ENCODE measurements at regions not wholly inside any gene's neighbourhood (a gene's known extent, or its start where the extent isn't known, plus 50 kb on each side); places are given as distances from the start of the nearest gene placed in this dataset.

DNA sequence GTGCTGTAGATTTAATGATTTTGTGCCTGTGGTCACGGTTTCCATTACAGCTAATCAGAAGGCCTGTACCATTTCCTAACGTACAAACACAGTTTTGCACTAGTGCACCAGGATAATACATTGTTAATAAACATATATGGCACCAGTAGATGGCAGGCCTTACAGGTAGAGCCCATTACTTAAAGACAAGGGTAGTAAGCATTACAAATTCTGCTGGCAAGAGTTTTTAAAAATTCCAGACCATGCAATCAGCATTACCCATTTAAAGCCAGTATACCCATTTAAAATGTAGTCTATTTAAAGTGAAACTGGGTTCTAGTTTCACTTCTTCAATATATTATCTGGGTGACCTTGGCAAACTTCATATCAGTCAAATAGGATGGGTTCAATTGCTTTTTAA, 224.2 kb downstream of the NUP35 start:
- Histone ChIP-seq H3K27me3 (no peaks in the 10 kb centered on the region), H3K4me1 (no peaks in the 10 kb centered on the region), H3K36me3 (no peaks in the 10 kb centered on the region), H3K27ac (no peak overlapping the region), H3K4me3 (no peak overlapping the region), H3K9me3 (no peaks in the 10 kb centered on the region)
- DNase-seq: no peak
- TF ChIP-seq, protein P1, sequence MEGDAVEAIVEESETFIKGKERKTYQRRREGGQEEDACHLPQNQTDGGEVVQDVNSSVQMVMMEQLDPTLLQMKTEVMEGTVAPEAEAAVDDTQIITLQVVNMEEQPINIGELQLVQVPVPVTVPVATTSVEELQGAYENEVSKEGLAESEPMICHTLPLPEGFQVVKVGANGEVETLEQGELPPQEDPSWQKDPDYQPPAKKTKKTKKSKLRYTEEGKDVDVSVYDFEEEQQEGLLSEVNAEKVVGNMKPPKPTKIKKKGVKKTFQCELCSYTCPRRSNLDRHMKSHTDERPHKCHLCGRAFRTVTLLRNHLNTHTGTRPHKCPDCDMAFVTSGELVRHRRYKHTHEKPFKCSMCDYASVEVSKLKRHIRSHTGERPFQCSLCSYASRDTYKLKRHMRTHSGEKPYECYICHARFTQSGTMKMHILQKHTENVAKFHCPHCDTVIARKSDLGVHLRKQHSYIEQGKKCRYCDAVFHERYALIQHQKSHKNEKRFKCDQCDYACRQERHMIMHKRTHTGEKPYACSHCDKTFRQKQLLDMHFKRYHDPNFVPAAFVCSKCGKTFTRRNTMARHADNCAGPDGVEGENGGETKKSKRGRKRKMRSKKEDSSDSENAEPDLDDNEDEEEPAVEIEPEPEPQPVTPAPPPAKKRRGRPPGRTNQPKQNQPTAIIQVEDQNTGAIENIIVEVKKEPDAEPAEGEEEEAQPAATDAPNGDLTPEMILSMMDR (IDR thresholded peaks at IDR 0.05): no peak
- TF ChIP-seq POLR2A (IDR thresholded peaks at IDR 0.05): no peak

DNA sequence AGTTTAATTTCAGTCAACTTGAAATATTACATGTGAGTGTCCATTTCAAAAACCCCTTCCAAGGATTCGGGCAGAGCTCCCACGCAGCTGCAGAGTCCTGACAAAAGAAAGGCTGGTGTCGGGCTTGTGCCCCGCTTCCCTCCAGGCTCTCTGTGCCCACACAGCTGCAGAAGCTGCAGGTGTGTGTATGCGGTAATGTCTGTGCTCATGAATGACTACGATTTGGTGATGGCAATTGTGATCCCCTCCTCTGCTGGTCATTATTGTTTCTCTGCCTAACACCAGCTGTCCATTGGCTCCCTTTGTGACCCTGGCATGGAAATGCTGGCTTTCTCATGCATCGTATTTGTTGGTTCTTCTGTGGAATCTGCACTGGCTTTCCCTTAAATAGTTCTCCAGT, 224.8 kb downstream of the NUP35 start:
- Histone ChIP-seq H3K27me3 (no peaks in the 10 kb centered on the region), H3K4me1 (no peaks in the 10 kb centered on the region), H3K4me3 (no peak overlapping the region), H3K36me3 (no peaks in the 10 kb centered on the region), H3K27ac (no peak overlapping the region), H3K9me3 (no peaks in the 10 kb centered on the region)
- DNase-seq: no peak
- TF ChIP-seq, protein P1 (IDR thresholded peaks at IDR 0.05): no peak
- TF ChIP-seq POLR2A (IDR thresholded peaks at IDR 0.05): no peak

DNA sequence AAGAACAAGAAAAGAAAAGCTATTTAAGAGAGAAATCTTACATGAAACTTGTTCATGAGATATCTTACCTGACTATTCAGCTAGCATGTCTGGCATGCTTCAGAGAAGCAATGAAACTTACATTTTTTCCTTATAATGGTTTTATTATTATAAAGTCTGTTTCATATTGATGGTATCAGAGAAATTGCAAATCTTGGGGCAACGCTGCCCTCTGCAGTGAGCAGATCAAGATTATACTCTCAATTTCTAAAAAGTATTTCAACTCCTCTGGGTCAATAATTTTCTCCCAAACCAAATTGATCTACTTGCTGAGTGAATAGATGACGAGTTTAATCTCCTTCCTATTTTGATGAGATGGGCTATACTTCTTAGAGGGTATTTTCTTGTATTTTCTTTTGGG, 235.6 kb downstream of the NUP35 start:
- Histone ChIP-seq H3K9me3 (no peaks in the 10 kb centered on the region), H3K27me3 (no peaks in the 10 kb centered on the region), H3K4me3 (no peak overlapping the region), H3K4me1 (no peaks in the 10 kb centered on the region), H3K27ac (no peak overlapping the region), H3K36me3 (no peaks in the 10 kb centered on the region)
- DNase-seq: no peak
- no peak for TF ChIP-seq POLR2A (IDR thresholded peaks at IDR 0.05)
- TF ChIP-seq, protein P1 (IDR thresholded peaks at IDR 0.05): no peak

DNA sequence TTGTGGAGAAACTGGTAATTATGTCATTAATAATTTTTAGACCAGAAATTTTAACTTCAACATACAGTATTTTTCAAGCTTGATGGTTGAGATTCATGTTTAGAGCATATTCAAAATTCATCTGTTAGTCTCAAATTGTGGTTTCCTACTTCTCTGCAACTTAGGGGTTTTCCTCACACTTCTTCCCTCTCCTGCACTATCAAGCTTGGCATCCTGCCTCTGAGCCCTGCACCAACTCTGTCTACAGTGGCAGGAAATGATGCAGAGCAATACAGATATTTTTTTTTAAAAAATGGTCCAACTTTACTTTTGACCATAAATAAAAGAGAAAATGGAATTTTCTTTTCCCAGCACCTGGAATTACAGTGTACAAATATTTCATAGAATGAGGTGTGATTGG, 247.3 kb downstream of the NUP35 start:
- Histone ChIP-seq H3K27me3 (no peaks in the 10 kb centered on the region), H3K27ac (no peak overlapping the region), H3K9me3 (no peaks in the 10 kb centered on the region), H3K4me3 (no peak overlapping the region), H3K4me1 (no peaks in the 10 kb centered on the region), H3K36me3 (no peaks in the 10 kb centered on the region)
- no peak for TF ChIP-seq POLR2A (IDR thresholded peaks at IDR 0.05)
- DNase-seq: no peak

DNA sequence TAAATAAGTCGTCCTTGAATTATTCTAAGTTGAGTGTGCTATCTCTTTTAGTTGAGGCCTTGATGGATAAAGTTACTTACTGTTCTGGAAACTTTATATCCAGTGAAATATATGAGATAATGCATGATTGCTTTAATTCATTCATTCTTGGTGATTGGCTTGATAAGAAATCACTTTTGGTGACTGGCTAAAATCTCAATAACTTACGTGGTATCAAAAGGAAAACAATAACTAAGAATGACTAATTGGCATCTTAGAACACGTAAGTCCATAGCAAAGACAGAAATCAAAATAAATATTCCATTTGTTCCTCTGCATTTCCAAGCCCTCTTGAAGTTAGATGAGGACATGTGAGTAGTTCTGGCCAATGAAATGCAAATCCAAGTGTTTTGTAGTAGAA, 251.6 kb downstream of the NUP35 start:
- no peaks in the 10 kb centered on the region for H3K27me3 ChIP-seq
- no peak overlapping the region for H3K4me3 ChIP-seq
- H3K36me3 ChIP-seq: no peaks in the 10 kb centered on the region
- no peaks in the 10 kb centered on the region for H3K9me3 ChIP-seq
- TF ChIP-seq POLR2A (IDR thresholded peaks at IDR 0.05): no peak
- TF ChIP-seq, protein P1 (IDR thresholded peaks at IDR 0.05): no peak
- no peaks in the 10 kb centered on the region for H3K4me1 ChIP-seq
- no peak for DNase-seq
- no peak overlapping the region for H3K27ac ChIP-seq

DNA sequence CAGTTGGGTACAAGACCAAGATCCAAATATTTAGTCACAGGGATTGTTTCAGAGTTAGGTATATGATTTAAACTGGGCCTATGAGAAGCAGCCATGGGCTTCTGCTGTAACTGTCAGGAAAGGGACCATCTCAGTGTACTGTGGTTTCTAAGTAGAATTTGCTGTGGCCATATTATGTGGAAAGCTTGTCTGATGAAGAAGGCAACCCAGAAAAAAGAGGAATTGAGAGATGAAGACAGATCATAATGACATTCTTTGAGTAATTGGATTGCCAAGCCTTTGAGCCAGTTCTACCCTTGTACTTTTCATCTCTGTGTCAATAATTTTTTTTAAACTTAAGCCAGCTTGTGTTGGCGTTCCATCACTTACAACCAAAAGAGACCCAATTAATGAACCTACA, 259.6 kb downstream of the NUP35 start:
- H3K4me3 ChIP-seq: no peak overlapping the region
- H3K9me3 ChIP-seq: no peaks in the 10 kb centered on the region
- H3K4me1 ChIP-seq: no peaks in the 10 kb centered on the region
- H3K36me3 ChIP-seq: no peaks in the 10 kb centered on the region
- H3K27ac ChIP-seq: no peak overlapping the region
- DNase-seq: no peak
- TF ChIP-seq, protein P1 (IDR thresholded peaks at IDR 0.05): no peak
- TF ChIP-seq POLR2A (IDR thresholded peaks at IDR 0.05): no peak
- H3K27me3 ChIP-seq: no peaks in the 10 kb centered on the region

All from Peyer's patch (tissue), 4 donors.